ENCODE measurements at regions not wholly inside any gene's neighbourhood (a gene's known extent, or its start where the extent isn't known, plus 50 kb on each side); places are given as distances from the start of the nearest gene placed in this dataset.

GRCh38 chr4:11342401-11342800 is 86.3 kb downstream of the HS3ST1 start:
- no peak for DNase-seq

- DNase-seq, result no peak
Observed at GRCh38 chr4:11341337-11342043, 87.2 kb downstream of the HS3ST1 start.

- DNase-seq, result peak; percentile 56
Observed at GRCh38 chr4:11338956-11339782, 89.5 kb downstream of the HS3ST1 start.

GRCh38 chr4:11337287-11337686 is 91.4 kb downstream of the HS3ST1 start:
- DNase-seq, result no peak

GRCh38 chr4:11336435-11336834 is 92.3 kb downstream of the HS3ST1 start:
- DNase-seq, result no peak

GRCh38 chr4:11334887-11335286 is 93.8 kb downstream of the HS3ST1 start:
- no peak for DNase-seq

- no peak for DNase-seq
Observed at GRCh38 chr4:11328401-11328800, 100.3 kb downstream of the HS3ST1 start.

GRCh38 chr4:11326021-11326420 is 102.7 kb downstream of the HS3ST1 start:
- peak; percentile 75 for DNase-seq

GRCh38 chr4:11323771-11324170 is 104.9 kb downstream of the HS3ST1 start:
- DNase-seq, result no peak

GRCh38 chr4:11313157-11313943 is 115.3 kb downstream of the HS3ST1 start:
- DNase-seq, result no peak

- no peak for DNase-seq
Observed at GRCh38 chr4:11312389-11312788, 116.3 kb downstream of the HS3ST1 start.

- no peak for DNase-seq
Observed at GRCh38 chr4:11301075-11301660, 127.5 kb downstream of the HS3ST1 start.

- DNase-seq, result no peak
Observed at GRCh38 chr4:11299836-11300235, 128.9 kb downstream of the HS3ST1 start.

GRCh38 chr4:11299016-11299415 is 129.7 kb downstream of the HS3ST1 start:
- DNase-seq, result no peak

GRCh38 chr4:11298451-11298850 is 130.2 kb downstream of the HS3ST1 start:
- DNase-seq, result no peak

- DNase-seq, result no peak
Observed at GRCh38 chr4:11297627-11298026, 131.1 kb downstream of the HS3ST1 start.

GRCh38 chr4:11297201-11297600 is 131.5 kb downstream of the HS3ST1 start:
- DNase-seq, result no peak

GRCh38 chr4:11293866-11294265 is 134.8 kb downstream of the HS3ST1 start:
- DNase-seq, result no peak

- no peak for DNase-seq
Observed at GRCh38 chr4:11287055-11287454, 141.6 kb downstream of the HS3ST1 start.

- no peak for DNase-seq
Observed at GRCh38 chr4:11286533-11286932, 142.2 kb downstream of the HS3ST1 start.

- DNase-seq, result no peak
Observed at GRCh38 chr4:11281720-11282119, 147.0 kb downstream of the HS3ST1 start.

GRCh38 chr4:11271263-11271662 is 157.4 kb downstream of the HS3ST1 start:
- DNase-seq, result no peak

- DNase-seq, result no peak
Observed at GRCh38 chr4:11268149-11268548, 160.5 kb downstream of the HS3ST1 start.

Measured in NCI-H2029 treated with DMSO at 0.1 percent for 48 hours (cell line).